H9 (cell line): ENCODE measurements at regions not wholly inside any gene's neighbourhood (a gene's known extent, or its start where the extent isn't known, plus 50 kb on each side); places are given as distances from the start of the nearest gene placed in this dataset.

ENCODE experiments used
- DNase-seq: peaks from one replicate; pipeline ENCODE4 v3.0.0-alpha.2; 2017
- H2AFZ ChIP-seq: one replicate; pipeline ENCODE4 v1.6.1; 2013; ENCODE audit warnings: mild to moderate bottlenecking, low read length, control low read depth, moderate library complexity
- H2AK5ac ChIP-seq: 2 replicates; pipeline ENCODE4 v1.6.1; 2013; ENCODE audit warnings: low read length, control low read depth, mixed read lengths; ENCODE audit not compliant: insufficient read length
- H2BK120ac ChIP-seq: one replicate; pipeline ENCODE4 v1.6.1; 2013; ENCODE audit warnings: low read depth, mild to moderate bottlenecking, low read length, control low read depth, inconsistent platforms; ENCODE audit not compliant: poor library complexity, severe bottlenecking
- H2BK12ac ChIP-seq: 2 replicates; pipeline ENCODE4 v1.6.1; 2013; ENCODE audit warnings: low read length, control low read depth, mixed read lengths, low read depth; ENCODE audit not compliant: insufficient read length
- H2BK15ac ChIP-seq: 2 replicates; pipeline ENCODE4 v1.6.1; 2013; ENCODE audit warnings: low read depth, low read length, control low read depth
- H2BK20ac ChIP-seq: one replicate; pipeline ENCODE4 v1.6.1; 2013; ENCODE audit warnings: low read depth, mild to moderate bottlenecking, low read length, control low read depth, inconsistent platforms; ENCODE audit not compliant: poor library complexity, severe bottlenecking
- H2BK5ac ChIP-seq: 2 replicates; pipeline ENCODE4 v1.6.1; 2013; ENCODE audit warnings: low read length, control low read depth, mixed read lengths; ENCODE audit not compliant: insufficient read length
- H3K14ac ChIP-seq: 2 replicates; pipeline ENCODE4 v1.6.1; 2013; ENCODE audit warnings: low read length, control low read depth; ENCODE audit not compliant: insufficient read depth
- H3K18ac ChIP-seq: 2 replicates; pipeline ENCODE4 v1.6.1; 2013; ENCODE audit warnings: low read depth, mild to moderate bottlenecking, mixed read lengths, low read length, control low read depth; ENCODE audit not compliant: insufficient read length
- H3K23ac ChIP-seq: 2 replicates; pipeline ENCODE4 v1.6.1; 2013; ENCODE audit warnings: low read length, control low read depth, mixed read lengths, low read depth; ENCODE audit not compliant: insufficient read length
- H3K23me2 ChIP-seq: 2 replicates; pipeline ENCODE4 v1.6.1; 2013; ENCODE audit warnings: low read depth, mild to moderate bottlenecking, mixed read lengths, low read length, control low read depth; ENCODE audit not compliant: insufficient read length, poor library complexity, severe bottlenecking
- H3K27ac ChIP-seq: 2 replicates; pipeline ENCODE4 v1.5.1; 2013; ENCODE audit warnings: low read length, control low read depth, mixed read lengths, low read depth; ENCODE audit not compliant: insufficient read length
- H3K27me3 ChIP-seq: 2 replicates; pipeline ENCODE4 v1.6.1; 2013; ENCODE audit warnings: low read length, control low read depth, inconsistent platforms; ENCODE audit not compliant: insufficient read depth
- H3K4ac ChIP-seq: 2 replicates; pipeline ENCODE4 v1.6.1; 2013; ENCODE audit warnings: low read depth, mild to moderate bottlenecking, control low read depth, inconsistent platforms, low read length, moderate library complexity
- H3K4me1 ChIP-seq: 2 replicates; pipeline ENCODE4 v1.6.1; 2013; ENCODE audit warnings: low read length, control low read depth, inconsistent platforms; ENCODE audit not compliant: insufficient read depth
- H3K4me2 ChIP-seq: 2 replicates; pipeline ENCODE4 v1.6.1; 2013; ENCODE audit warnings: low read length, control low read depth, mixed read lengths; ENCODE audit not compliant: insufficient read length, insufficient read depth
- H3K56ac ChIP-seq: 2 replicates; pipeline ENCODE4 v1.6.1; 2013; ENCODE audit warnings: low read depth, mild to moderate bottlenecking, mixed read lengths, low read length, control low read depth; ENCODE audit not compliant: insufficient read length
- H3K79me1 ChIP-seq: 2 replicates; pipeline ENCODE4 v1.6.1; 2013; ENCODE audit warnings: low read depth, mild to moderate bottlenecking, moderate library complexity, low read length, control low read depth, inconsistent platforms; ENCODE audit not compliant: insufficient read depth, poor library complexity, severe bottlenecking
- H3K79me2 ChIP-seq: 2 replicates; pipeline ENCODE4 v1.6.1; 2013; ENCODE audit warnings: low read length, control low read depth, inconsistent platforms; ENCODE audit not compliant: insufficient read depth
- H3K9ac ChIP-seq: 2 replicates; pipeline ENCODE4 v1.6.1; 2013; ENCODE audit warnings: low read length, control low read depth, mixed read lengths; ENCODE audit not compliant: insufficient read length; ENCODE audit errors: extremely low read depth
- H3K9me3 ChIP-seq: one replicate; pipeline ENCODE4 v1.6.1; 2013; ENCODE audit warnings: low read depth, low read length, inconsistent platforms; ENCODE audit not compliant: control insufficient read depth
- H3T11ph ChIP-seq: one replicate; pipeline ENCODE4 v1.6.1; 2013; ENCODE audit warnings: mild to moderate bottlenecking, low read length, control low read depth, inconsistent platforms
- H4K20me1 ChIP-seq: one replicate; pipeline ENCODE4 v1.6.1; 2013; ENCODE audit not compliant: control insufficient read depth, insufficient read length, insufficient read depth
- H4K5ac ChIP-seq: 2 replicates; pipeline ENCODE4 v1.6.1; 2013; ENCODE audit warnings: low read depth, mild to moderate bottlenecking, mixed read lengths, low read length, control low read depth; ENCODE audit not compliant: insufficient read length
- H4K8ac ChIP-seq: replicated peaks from 2 replicates; pipeline ENCODE4 v1.6.1; 2013; ENCODE audit warnings: low read length, control low read depth, mixed read lengths, low read depth; ENCODE audit not compliant: insufficient read length
- H4K91ac ChIP-seq: 2 replicates; pipeline ENCODE4 v1.6.1; 2013; ENCODE audit warnings: low read depth, mild to moderate bottlenecking, moderate library complexity, mixed read lengths, low read length, control low read depth; ENCODE audit not compliant: insufficient read length
- H3K27ac Mint-ChIP-seq, 3 experiments: 2 replicates in 2 of 3; 3 replicates in 1 of 3; pipeline ENCODE4 v1.8.0; 2020 to 2021; ENCODE audit warnings: mixed read lengths in 3 of 3, mild to moderate bottlenecking in 1 of 3, moderate library complexity in 1 of 3
- H3K27me3 Mint-ChIP-seq: 2 replicates; pipeline ENCODE4 v1.8.0; 2021; ENCODE audit warnings: low read depth, mild to moderate bottlenecking, moderate library complexity, mixed read lengths
- H3K36me3 Mint-ChIP-seq, 3 experiments: 2 replicates in 2 of 3; 3 replicates in 1 of 3; pipeline ENCODE4 v1.8.0; 2020 to 2021; ENCODE audit warnings: low read depth in 3 of 3, mixed read lengths in 3 of 3; ENCODE audit not compliant: insufficient read depth in 1 of 3
- H3K4me1 Mint-ChIP-seq, 2 experiments: 2 replicates each; pipeline ENCODE4 v1.8.0; 2020; ENCODE audit warnings: mixed read lengths in 2 of 2
- H3K4me3 Mint-ChIP-seq, 2 experiments: 2 replicates in 1 of 2; 3 replicates in 1 of 2; pipeline ENCODE4 v1.8.0; 2020 to 2021; ENCODE audit warnings: mild to moderate bottlenecking in 2 of 2, mixed read lengths in 2 of 2, moderate library complexity in 1 of 2
- H3K9me3 Mint-ChIP-seq, 2 experiments: 2 replicates in 1 of 2; 3 replicates in 1 of 2; pipeline ENCODE4 v1.8.0; 2020; ENCODE audit warnings: mild to moderate bottlenecking in 2 of 2, mixed read lengths in 2 of 2, moderate library complexity in 1 of 2
- CTCF ChIP-seq: fragments of 200-600 bp; sonication (generic); conservative IDR thresholded peaks from 3 replicates; pipeline ENCODE4 v1.8.0; 2021; ENCODE audit warnings: antibody characterized with exemption, mild to moderate bottlenecking
- WGBS: extraction: QIAGEN DNeasy Blood & Tissue Kit; methylation state at CpG from one replicate; pipeline ENCODE4 v1.1.7; 2013; ENCODE audit warnings: missing lambda C conversion rate, low lambda C conversion rate, mixed read lengths; ENCODE audit not compliant: insufficient read length; ENCODE audit errors: extremely low coverage; 5-methylcytosine and 5-hydroxymethylcytosine counted together

- Histone ChIP-seq H3K56ac (no peak overlapping the region), H2BK20ac (no peak overlapping the region), H3K4ac (no peak overlapping the region), H4K5ac (no peak overlapping the region), H2BK15ac (no peak overlapping the region), H3K27ac (no peak overlapping the region), H3K4me2 (peak overlapping the region; percentile 62), H3K23ac (no peak overlapping the region), H3K27me3 (no peaks in the 10 kb centered on the region), H2BK12ac (no peak overlapping the region), H2BK5ac (no peak overlapping the region), H3K79me1 (no peaks in the 10 kb centered on the region), H2BK120ac (no peak overlapping the region), H3K9ac (no peak overlapping the region), H2AFZ (no peak overlapping the region), H3K9me3 (no peaks in the 10 kb centered on the region), H4K91ac (no peak overlapping the region), H3K14ac (peak overlapping the region; percentile 44; the same call in 1 of the 2 replicates), H4K20me1 (no peaks in the 10 kb centered on the region), H3K23me2 (no peaks in the 10 kb centered on the region), H3K4me1 (no peaks in the 10 kb centered on the region), H3K18ac (no peak overlapping the region), H2AK5ac (no peak overlapping the region), H3K79me2 (no peaks in the 10 kb centered on the region), H3T11ph (no peak overlapping the region), H4K8ac (no peak overlapping the region)
- H3K4me1 Mint-ChIP-seq, result peaks cover 30 to 40% of the 10 kb centered on the region in 2 experiments
- H3K36me3 Mint-ChIP-seq, result no peaks in the 10 kb centered on the region
- no peaks in the 10 kb centered on the region; a peak in 1 of 5 replicates for H3K9me3 Mint-ChIP-seq
- peak; percentile 89 for DNase-seq
- H3K27me3 Mint-ChIP-seq, result peaks cover 82% of the 10 kb centered on the region
- WGBS, result no CpG with 5 or more reads among the region's 29 CpGs
- TF ChIP-seq CTCF, result peak; percentile 30; the same call in 2 of the 3 replicates
- peak overlapping the region; percentile 42 to 75 (median 70) for H3K27ac Mint-ChIP-seq
- peak overlapping the region; percentile 51 to 80 for H3K4me3 Mint-ChIP-seq
These were observed 72.8 kb upstream of the PAX7 start for GRCh38 chr1:18557621-18558465.
